ENCODE measurements at regions not wholly inside any gene's neighbourhood (a gene's known extent, or its start where the extent isn't known, plus 50 kb on each side); places are given as distances from the start of the nearest gene placed in this dataset.

DNA sequence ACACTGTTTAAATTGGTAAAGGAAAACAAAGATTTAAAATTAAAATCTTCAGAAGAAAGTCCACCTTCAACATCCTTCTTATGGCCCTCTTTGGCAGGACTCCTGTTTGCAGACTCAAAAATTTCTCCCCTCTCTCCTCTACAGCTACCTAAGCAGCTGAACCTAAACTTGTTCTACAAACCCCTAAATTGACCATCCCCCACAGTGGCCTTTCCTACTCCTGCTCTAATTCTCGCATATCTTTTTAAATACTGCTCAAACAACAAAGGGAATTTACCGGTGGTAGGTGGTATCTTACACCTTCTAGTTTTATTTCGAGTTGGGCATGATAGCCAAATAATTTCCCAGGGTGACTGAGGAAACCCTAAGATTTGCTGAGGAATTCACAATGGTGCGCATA lies 53.5 kb upstream of the PDC start (continued):
- TF ChIP-seq, protein P1, sequence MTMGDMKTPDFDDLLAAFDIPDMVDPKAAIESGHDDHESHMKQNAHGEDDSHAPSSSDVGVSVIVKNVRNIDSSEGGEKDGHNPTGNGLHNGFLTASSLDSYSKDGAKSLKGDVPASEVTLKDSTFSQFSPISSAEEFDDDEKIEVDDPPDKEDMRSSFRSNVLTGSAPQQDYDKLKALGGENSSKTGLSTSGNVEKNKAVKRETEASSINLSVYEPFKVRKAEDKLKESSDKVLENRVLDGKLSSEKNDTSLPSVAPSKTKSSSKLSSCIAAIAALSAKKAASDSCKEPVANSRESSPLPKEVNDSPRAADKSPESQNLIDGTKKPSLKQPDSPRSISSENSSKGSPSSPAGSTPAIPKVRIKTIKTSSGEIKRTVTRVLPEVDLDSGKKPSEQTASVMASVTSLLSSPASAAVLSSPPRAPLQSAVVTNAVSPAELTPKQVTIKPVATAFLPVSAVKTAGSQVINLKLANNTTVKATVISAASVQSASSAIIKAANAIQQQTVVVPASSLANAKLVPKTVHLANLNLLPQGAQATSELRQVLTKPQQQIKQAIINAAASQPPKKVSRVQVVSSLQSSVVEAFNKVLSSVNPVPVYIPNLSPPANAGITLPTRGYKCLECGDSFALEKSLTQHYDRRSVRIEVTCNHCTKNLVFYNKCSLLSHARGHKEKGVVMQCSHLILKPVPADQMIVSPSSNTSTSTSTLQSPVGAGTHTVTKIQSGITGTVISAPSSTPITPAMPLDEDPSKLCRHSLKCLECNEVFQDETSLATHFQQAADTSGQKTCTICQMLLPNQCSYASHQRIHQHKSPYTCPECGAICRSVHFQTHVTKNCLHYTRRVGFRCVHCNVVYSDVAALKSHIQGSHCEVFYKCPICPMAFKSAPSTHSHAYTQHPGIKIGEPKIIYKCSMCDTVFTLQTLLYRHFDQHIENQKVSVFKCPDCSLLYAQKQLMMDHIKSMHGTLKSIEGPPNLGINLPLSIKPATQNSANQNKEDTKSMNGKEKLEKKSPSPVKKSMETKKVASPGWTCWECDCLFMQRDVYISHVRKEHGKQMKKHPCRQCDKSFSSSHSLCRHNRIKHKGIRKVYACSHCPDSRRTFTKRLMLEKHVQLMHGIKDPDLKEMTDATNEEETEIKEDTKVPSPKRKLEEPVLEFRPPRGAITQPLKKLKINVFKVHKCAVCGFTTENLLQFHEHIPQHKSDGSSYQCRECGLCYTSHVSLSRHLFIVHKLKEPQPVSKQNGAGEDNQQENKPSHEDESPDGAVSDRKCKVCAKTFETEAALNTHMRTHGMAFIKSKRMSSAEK (CRISPR knock-in tag; IDR thresholded peaks at IDR 0.05; ENCODE audit: borderline replicate concordance): no peak
- TF ChIP-seq, protein P2, sequence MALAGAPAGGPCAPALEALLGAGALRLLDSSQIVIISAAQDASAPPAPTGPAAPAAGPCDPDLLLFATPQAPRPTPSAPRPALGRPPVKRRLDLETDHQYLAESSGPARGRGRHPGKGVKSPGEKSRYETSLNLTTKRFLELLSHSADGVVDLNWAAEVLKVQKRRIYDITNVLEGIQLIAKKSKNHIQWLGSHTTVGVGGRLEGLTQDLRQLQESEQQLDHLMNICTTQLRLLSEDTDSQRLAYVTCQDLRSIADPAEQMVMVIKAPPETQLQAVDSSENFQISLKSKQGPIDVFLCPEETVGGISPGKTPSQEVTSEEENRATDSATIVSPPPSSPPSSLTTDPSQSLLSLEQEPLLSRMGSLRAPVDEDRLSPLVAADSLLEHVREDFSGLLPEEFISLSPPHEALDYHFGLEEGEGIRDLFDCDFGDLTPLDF (CRISPR knock-in tag; IDR thresholded peaks at IDR 0.05): no peak
- TF ChIP-seq ZNF671 (CRISPR knock-in tag; IDR thresholded peaks at IDR 0.05): no peak
- TF ChIP-seq MXD4 (CRISPR knock-in tag; IDR thresholded peaks at IDR 0.05; ENCODE audit: borderline replicate concordance): no peak
- no peak for TF ChIP-seq ZNF416 (CRISPR knock-in tag; IDR thresholded peaks at IDR 0.05)
- no peak for TF ChIP-seq GRHL2 (CRISPR knock-in tag; IDR thresholded peaks at IDR 0.05; ENCODE audit: insufficient replicate concordance, severe bottlenecking)
- TF ChIP-seq RELA (CRISPR knock-in tag; IDR thresholded peaks at IDR 0.05; ENCODE audit: borderline replicate concordance): no peak
- no peak for TF ChIP-seq CREM (CRISPR knock-in tag; IDR thresholded peaks at IDR 0.05)
- TF ChIP-seq, protein P3, sequence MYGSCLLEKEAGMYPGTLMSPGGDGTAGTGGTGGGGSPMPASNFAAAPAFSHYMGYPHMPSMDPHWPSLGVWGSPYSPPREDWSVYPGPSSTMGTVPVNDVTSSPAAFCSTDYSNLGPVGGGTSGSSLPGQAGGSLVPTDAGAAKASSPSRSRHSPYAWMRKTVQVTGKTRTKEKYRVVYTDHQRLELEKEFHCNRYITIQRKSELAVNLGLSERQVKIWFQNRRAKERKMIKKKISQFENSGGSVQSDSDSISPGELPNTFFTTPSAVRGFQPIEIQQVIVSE (CRISPR knock-in tag; IDR thresholded peaks at IDR 0.05; ENCODE audit: borderline replicate concordance): no peak
- TF ChIP-seq ZNF317 (CRISPR knock-in tag; IDR thresholded peaks at IDR 0.05; ENCODE audit: borderline replicate concordance, low read depth): no peak

DNA sequence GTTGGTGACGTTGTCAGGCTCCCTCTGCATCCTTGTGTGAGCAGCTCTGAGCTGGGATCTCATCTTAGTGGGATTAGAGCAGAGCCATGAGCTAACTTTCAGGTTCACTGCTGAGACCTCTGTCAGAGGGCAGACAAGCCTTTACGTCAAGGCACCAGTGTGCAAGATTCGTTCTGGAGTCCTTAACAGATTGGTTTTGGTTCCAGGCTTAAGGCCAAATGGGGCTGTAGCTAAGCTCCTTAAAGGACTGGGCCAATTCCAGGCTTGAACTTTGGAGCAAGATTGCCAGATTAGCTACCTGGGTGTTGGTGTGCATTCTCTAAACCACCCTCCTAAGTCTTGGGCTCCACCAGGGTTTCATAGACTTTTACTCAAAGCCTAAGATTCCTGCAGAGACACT lies 52.6 kb upstream of the PDC start:
- DNase-seq (ENCODE audit: low spot score): no peak
- ChIA-PET CTCF (interaction anchor here (3.8 kb wide), 1 partner anchor 31 kb away, joined by 11 read pairs; no protein-coding TSS in a partner anchor), POLR2A (no interaction called here)
- ATAC-seq: no peak
- Mint-ChIP-seq H3K36me3 (no peaks in the 10 kb centered on the region), H3K4me3 (no peak overlapping the region), H3K27ac (no peak overlapping the region), H3K9me3 (no peaks in the 10 kb centered on the region), H3K27me3 (ENCODE audit: low read depth) (no peaks in the 10 kb centered on the region), H3K4me1 (peaks cover 14% of the 10 kb centered on the region)
- TF ChIP-seq, protein P4, sequence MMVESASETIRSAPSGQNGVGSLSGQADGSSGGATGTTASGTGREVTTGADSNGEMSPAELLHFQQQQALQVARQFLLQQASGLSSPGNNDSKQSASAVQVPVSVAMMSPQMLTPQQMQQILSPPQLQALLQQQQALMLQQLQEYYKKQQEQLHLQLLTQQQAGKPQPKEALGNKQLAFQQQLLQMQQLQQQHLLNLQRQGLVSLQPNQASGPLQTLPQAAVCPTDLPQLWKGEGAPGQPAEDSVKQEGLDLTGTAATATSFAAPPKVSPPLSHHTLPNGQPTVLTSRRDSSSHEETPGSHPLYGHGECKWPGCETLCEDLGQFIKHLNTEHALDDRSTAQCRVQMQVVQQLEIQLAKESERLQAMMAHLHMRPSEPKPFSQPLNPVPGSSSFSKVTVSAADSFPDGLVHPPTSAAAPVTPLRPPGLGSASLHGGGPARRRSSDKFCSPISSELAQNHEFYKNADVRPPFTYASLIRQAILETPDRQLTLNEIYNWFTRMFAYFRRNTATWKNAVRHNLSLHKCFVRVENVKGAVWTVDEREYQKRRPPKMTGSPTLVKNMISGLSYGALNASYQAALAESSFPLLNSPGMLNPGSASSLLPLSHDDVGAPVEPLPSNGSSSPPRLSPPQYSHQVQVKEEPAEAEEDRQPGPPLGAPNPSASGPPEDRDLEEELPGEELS (CRISPR knock-in tag; IDR thresholded peaks at IDR 0.05): no peak
- TF ChIP-seq FOXP1 (CRISPR knock-in tag; IDR thresholded peaks at IDR 0.05; ENCODE audit: borderline replicate concordance): no peak
- TF ChIP-seq, protein P5, sequence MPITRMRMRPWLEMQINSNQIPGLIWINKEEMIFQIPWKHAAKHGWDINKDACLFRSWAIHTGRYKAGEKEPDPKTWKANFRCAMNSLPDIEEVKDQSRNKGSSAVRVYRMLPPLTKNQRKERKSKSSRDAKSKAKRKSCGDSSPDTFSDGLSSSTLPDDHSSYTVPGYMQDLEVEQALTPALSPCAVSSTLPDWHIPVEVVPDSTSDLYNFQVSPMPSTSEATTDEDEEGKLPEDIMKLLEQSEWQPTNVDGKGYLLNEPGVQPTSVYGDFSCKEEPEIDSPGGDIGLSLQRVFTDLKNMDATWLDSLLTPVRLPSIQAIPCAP (CRISPR knock-in tag; IDR thresholded peaks at IDR 0.05): no peak
- TF ChIP-seq SMAD3 (CRISPR knock-in tag; IDR thresholded peaks at IDR 0.05; ENCODE audit: borderline replicate concordance): no peak
- TF ChIP-seq, protein P6, sequence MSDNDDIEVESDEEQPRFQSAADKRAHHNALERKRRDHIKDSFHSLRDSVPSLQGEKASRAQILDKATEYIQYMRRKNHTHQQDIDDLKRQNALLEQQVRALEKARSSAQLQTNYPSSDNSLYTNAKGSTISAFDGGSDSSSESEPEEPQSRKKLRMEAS (CRISPR knock-in tag; IDR thresholded peaks at IDR 0.05): no peak
- TF ChIP-seq ATF1 (CRISPR knock-in tag; IDR thresholded peaks at IDR 0.05): no peak
- no peak for TF ChIP-seq ZNF416 (CRISPR knock-in tag; IDR thresholded peaks at IDR 0.05)
- TF ChIP-seq ZNF396 (CRISPR knock-in tag; IDR thresholded peaks at IDR 0.05; ENCODE audit: borderline replicate concordance): no peak
- no peak for TF ChIP-seq ZNF219 (CRISPR knock-in tag; IDR thresholded peaks at IDR 0.05; ENCODE audit: borderline replicate concordance)
- TF ChIP-seq, protein P7, sequence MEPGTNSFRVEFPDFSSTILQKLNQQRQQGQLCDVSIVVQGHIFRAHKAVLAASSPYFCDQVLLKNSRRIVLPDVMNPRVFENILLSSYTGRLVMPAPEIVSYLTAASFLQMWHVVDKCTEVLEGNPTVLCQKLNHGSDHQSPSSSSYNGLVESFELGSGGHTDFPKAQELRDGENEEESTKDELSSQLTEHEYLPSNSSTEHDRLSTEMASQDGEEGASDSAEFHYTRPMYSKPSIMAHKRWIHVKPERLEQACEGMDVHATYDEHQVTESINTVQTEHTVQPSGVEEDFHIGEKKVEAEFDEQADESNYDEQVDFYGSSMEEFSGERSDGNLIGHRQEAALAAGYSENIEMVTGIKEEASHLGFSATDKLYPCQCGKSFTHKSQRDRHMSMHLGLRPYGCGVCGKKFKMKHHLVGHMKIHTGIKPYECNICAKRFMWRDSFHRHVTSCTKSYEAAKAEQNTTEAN (CRISPR knock-in tag; IDR thresholded peaks at IDR 0.05): no peak
- no peak for TF ChIP-seq CBFB (CRISPR knock-in tag; IDR thresholded peaks at IDR 0.05; ENCODE audit: low read depth)
- no peak for TF ChIP-seq TEAD4 (CRISPR knock-in tag; IDR thresholded peaks at IDR 0.05)
- no peak for TF ChIP-seq ELF4 (CRISPR knock-in tag; IDR thresholded peaks at IDR 0.05; ENCODE audit: low read depth)
- TF ChIP-seq, protein P8, sequence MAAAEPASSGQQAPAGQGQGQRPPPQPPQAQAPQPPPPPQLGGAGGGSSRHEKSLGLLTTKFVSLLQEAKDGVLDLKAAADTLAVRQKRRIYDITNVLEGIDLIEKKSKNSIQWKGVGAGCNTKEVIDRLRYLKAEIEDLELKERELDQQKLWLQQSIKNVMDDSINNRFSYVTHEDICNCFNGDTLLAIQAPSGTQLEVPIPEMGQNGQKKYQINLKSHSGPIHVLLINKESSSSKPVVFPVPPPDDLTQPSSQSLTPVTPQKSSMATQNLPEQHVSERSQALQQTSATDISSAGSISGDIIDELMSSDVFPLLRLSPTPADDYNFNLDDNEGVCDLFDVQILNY (CRISPR knock-in tag; IDR thresholded peaks at IDR 0.05): no peak
- TF ChIP-seq, protein P9, sequence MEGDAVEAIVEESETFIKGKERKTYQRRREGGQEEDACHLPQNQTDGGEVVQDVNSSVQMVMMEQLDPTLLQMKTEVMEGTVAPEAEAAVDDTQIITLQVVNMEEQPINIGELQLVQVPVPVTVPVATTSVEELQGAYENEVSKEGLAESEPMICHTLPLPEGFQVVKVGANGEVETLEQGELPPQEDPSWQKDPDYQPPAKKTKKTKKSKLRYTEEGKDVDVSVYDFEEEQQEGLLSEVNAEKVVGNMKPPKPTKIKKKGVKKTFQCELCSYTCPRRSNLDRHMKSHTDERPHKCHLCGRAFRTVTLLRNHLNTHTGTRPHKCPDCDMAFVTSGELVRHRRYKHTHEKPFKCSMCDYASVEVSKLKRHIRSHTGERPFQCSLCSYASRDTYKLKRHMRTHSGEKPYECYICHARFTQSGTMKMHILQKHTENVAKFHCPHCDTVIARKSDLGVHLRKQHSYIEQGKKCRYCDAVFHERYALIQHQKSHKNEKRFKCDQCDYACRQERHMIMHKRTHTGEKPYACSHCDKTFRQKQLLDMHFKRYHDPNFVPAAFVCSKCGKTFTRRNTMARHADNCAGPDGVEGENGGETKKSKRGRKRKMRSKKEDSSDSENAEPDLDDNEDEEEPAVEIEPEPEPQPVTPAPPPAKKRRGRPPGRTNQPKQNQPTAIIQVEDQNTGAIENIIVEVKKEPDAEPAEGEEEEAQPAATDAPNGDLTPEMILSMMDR (IDR thresholded peaks at IDR 0.05): no peak
